Lower leg skin (tissue), 3 donors: ENCODE measurements at regions not wholly inside any gene's neighbourhood (a gene's known extent, or its start where the extent isn't known, plus 50 kb on each side); places are given as distances from the start of the nearest gene placed in this dataset.

Experiments used
- CTCF ChIP-seq, 3 donors: fragments of 450-650 bp; IDR thresholded peaks; one replicate each; pipeline ENCODE4 v1.5.1; 2016; ENCODE audit warnings: antibody characterized with exemption in 3 of 3, mild to moderate bottlenecking in 3 of 3, moderate library complexity in 2 of 3
- POLR2A ChIP-seq, 2 donors: fragments of 450-650 bp; IDR thresholded peaks; one replicate each; pipeline ENCODE4 v1.6.1; 2016 to 2017; ENCODE audit warnings: antibody characterized with exemption in 2 of 2, mild to moderate bottlenecking in 1 of 2, moderate library complexity in 1 of 2

GRCh38 chr2:19178175-19178574, 180.2 kb downstream of the OSR1 start:
- no peak for TF ChIP-seq CTCF (IDR thresholded peaks at IDR 0.05)
- TF ChIP-seq POLR2A (IDR thresholded peaks at IDR 0.05), result no peak
